HG03354 (cell line): ENCODE measurements at regions not wholly inside any gene's neighbourhood (a gene's known extent, or its start where the extent isn't known, plus 50 kb on each side); places are given as distances from the start of the nearest gene placed in this dataset.
"Not testable (repeated sequence)": the region's sequence is repeated elsewhere in the genome, so short reads cannot be mapped to it uniquely, and the experiment has no call there.

Source experiments
- ATAC-seq: cut with Tn5 transposase; IDR thresholded peaks from one replicate; pipeline ENCODE4 v1.9.1; 2021; ENCODE audit warnings: mild to moderate bottlenecking; ENCODE audit not compliant: unreplicated experiment, poor library complexity, severe bottlenecking

- ATAC-seq, result no peak
These were observed 53.5 kb downstream of the FSCB start for GRCh38 chr14:44453433-44454171.

GRCh38 chr14:44450232-44450631, 56.9 kb downstream of the FSCB start:
- ATAC-seq, result not testable (repeated sequence)

DNA sequence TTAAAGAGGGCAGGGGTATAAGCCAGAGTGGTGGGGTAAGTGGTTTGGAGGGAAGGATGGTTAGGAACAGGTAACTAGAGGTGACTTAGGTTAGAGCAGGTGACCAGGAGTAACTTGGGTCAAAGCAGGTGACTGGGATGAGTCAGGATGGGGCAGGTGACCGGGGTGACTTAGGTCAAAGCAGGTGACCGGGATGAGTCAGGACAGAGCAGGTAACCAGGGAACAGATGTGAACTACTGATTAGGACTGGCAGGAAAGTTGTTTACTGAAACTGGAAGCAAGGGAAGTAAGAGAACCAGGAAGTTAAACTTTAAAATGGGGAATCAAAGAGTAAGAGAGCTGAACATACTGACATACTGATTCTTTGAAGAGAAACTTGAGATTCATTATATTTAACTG, 57.4 kb downstream of the FSCB start:
- ATAC-seq, result no peak

DNA sequence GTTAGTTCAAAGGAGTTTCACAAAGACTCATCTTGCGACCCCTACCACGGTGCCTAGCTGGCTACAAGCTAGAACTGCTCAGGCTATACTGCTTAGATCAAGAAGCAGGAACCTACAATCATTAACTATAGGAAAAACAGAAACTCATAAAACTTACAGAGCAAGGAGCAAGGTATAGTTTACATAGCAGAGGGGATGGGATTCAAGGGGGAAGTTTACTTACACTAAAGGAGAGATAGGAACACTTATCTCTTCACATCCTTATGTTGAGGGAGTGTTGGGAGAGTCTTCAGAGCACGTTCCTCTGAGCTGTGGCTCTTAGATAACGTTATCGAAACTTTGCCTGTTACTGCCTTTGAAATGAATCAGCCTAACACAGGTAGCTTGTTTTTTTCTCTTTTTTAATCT, 58.1 kb downstream of the FSCB start:
- no peak for ATAC-seq

GRCh38 chr14:44446965-44447364, 60.1 kb downstream of the FSCB start:
- no peak for ATAC-seq

GRCh38 chr14:44444454-44444853, 62.6 kb downstream of the FSCB start:
- no peak for ATAC-seq

GRCh38 chr14:44438936-44439335, 68.1 kb downstream of the FSCB start:
- ATAC-seq, result no peak

DNA sequence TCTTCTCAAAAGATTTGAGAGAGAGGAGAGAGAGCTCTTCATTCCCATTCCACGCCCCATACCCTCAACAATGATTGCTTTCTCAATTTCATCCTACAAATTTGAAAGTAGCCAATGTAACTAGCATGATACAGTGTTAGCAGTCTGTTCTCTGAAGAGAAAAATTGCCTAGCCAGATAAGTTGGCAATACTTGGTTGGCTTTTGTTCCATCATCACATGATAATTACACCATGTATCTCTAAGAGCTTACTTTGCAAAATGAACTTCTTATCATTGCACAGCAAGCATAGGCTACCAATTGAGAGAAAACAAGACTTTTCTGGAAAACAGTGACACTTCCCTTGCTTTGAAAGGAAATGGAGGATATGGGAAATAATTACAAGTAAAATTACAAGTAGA, 68.9 kb downstream of the FSCB start:
- ATAC-seq, result no peak

DNA sequence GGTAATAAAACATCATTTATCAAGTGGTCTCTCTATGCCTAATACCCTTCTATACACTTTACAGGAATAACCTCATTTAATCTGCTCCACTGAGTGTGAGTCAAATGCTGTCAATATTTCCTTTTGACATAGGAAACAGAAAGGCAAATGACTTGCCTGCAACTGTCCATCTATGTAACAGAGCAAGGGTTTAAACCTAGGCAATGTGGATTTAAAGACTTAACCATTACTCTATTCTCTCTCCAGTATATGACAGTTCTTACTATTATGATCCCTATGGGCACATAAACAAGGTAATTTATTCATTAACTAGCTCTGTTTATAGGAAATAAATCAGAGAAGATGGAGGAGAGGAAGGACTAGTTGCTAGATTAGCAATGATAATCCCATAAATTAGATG, 70.6 kb downstream of the FSCB start:
- ATAC-seq, result no peak

DNA sequence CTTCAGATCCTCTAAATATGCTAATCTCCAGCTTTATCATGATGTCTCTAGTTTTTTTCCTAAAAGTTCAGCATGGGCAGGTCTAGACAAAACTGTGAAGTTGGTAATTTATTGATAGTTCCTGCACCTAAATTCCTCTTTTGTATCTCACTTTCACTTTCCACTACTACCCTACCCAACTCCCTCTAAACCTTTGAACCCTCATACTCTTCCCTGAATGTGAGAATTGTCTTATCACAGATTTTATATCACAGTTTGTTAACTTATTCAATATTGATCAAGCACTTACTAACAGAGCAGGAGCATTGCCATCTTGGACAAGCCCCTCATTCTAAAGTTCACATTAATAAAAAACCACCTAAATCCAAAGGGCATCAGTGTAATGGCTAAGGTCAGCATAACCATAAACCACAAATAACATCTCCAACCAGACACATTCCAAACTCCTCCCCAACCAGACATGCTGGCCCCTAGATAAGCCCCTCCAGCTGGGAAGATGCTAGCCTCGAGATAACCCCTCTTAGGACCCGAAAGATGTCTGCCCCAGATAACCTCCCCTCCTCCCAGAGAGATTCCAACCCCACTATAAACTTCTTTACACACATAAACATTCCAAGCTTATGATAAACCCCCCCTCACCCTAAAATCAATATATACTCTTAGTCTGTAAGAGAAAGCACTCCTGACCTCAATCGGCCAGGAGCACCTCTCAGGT, 78.7 kb downstream of the FSCB start:
- no peak for ATAC-seq

DNA sequence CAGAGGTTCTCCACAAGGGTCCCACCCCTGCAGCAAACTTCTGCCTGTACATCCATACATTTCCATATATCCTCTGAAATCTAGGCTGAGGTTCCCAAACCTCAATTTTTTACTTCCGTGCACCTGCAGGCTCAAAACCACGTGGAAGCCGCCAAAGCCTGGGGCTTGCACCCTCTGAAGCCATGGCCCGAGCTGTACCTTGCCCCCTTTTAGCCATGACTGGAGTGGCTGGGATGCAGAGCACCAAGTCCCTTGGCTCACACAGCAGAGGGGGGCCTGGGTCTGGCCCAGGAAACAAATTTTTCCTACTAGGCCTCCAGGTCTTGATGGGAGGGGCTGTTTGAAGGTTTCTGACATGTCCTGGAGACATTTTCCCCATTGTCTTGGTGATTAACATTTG, 84.4 kb downstream of the FSCB start:
- no peak for ATAC-seq

GRCh38 chr14:44420226-44420625, 86.9 kb downstream of the FSCB start:
- ATAC-seq, result no peak

- no peak for ATAC-seq
These were observed 88.2 kb downstream of the FSCB start for GRCh38 chr14:44418856-44419255.

DNA sequence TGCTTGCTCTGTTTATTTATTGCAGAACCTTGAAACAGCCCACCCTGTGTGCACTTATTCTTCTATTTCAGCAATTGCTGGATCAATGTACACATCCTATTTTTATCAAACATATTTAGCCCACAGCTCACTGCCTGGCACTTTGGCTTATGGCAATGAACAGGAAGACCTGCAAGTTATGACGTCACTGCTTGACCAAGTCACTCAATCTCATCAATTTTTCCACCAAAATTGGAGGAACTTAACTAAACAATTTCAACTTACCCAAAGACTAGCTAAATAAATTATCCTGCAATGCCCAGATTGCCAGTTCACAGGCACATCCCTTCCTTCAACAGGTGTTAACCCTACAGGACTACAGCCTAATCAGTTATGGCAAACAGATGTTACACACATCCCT, 89.3 kb downstream of the FSCB start:
- no peak for ATAC-seq

DNA sequence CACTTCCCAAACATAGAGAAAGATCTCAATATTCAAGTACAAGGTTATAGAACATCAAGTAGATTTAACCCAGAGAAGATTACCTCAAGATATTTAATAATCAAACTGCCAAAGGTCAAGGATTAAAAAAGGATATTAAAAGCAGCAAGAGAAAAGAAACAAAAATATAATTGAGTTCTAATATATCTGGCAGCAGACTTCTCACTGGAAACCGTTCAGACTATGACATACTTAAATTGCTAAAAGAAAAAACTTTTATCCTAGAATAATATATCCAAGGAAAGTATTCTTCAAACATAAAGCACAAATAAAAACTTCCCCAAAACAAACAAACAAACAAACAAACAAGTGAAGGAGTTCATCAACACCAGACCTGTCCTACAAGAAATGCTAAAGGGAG, 92.4 kb downstream of the FSCB start:
- ATAC-seq, result no peak

DNA sequence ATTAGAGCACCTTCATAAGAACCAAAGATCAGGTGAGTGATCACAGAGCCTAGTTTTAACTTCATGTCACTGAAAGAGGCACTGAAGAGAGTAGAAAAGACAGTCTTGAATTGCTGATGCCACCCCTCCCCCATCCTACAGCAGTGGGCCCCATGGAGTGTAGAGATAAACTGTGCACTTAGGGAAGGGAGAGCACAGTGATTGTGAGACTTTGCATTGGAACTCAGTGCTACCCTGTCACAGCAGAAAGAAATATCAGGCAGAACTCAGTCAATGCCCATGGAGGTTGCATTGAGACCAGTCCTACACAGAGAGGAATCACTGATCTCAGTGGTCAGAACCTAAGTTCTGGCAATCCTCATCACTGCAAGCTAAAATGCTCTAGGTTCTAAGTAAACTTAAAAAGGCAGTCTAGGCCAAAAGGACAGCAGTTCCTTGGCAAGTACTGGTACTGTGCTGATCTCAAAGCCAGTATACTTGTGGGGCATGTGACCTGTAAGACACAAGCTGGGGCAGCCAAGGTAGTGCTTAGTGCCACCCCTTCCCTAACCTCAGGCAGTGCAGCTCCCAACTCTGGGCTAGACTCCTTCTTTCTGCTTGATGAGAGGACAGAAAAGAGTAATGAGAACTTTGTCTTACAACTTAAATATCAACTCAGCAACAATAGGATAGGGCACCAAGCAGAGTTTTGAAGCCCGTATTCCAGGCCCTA, 94.1 kb downstream of the FSCB start:
- ATAC-seq, result no peak

- ATAC-seq, result no peak
These were observed 102.0 kb downstream of the FSCB start for GRCh38 chr14:44405011-44405486.

- ATAC-seq, result no peak
These were observed 102.5 kb downstream of the FSCB start for GRCh38 chr14:44404599-44404998.

GRCh38 chr14:44404036-44404435, 103.0 kb downstream of the FSCB start:
- ATAC-seq, result no peak

DNA sequence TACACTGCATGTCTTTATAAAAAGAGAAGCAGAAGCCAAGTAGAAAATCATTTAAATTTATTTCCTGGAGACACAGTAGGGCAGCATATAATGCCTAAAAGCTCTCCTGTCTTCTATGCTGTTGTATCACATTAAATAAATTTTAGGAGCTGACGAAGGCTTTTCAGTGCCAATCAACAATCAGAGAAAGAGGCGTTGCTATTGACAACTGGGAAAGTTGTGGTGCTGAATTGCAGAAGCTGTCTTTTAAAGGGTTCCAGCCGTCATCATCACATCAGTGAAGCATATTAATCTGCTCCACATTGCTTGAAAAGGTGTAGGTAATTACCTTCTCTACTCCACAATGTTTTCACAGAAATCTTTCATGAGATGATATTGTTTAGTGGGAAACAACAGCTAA, 103.9 kb downstream of the FSCB start:
- no peak for ATAC-seq

DNA sequence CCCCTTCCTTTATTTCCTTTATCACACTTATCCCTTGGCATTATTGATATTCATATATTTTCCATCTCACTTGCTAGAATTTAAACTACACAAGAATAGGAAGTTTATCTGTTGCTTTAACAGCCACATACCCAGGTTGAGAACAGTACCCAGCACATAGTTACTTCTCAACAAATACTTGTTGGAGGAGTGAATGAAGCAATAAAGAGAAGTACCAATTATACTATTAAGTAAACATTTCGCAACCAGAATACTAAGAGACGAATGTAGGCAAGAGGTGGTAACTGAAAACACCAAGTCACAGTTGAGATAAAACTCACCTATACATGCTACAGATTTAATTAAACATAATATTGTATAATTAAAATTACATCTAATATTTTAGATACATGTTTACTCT, 110.9 kb downstream of the FSCB start:
- no peak for ATAC-seq
